HEK293 (cell line): ENCODE measurements at regions not wholly inside any gene's neighbourhood (a gene's known extent, or its start where the extent isn't known, plus 50 kb on each side); places are given as distances from the start of the nearest gene placed in this dataset.

Experiments
- ATF2 ChIP-seq: fragments of 450-650 bp; formaldehyde crosslinking; IDR thresholded peaks from 2 replicates; pipeline ENCODE4 v1.5.1; 2016; ENCODE audit warnings: missing biosample characterization, missing genetic modification characterization, low read depth
- CTCF ChIP-seq: fragments of 450-650 bp; formaldehyde crosslinking; IDR thresholded peaks from 2 replicates; pipeline ENCODE4 v1.5.1; 2016; ENCODE audit warnings: missing biosample characterization, missing genetic modification characterization
- KLF1 ChIP-seq: fragments of 450-650 bp; formaldehyde crosslinking; IDR thresholded peaks from 2 replicates; pipeline ENCODE4 v1.5.1; 2016; ENCODE audit warnings: missing biosample characterization, missing genetic modification characterization
- KLF16 ChIP-seq: fragments of 450-650 bp; formaldehyde crosslinking; IDR thresholded peaks from 2 replicates; pipeline ENCODE4 v1.5.1; 2017; ENCODE audit warnings: missing biosample characterization, missing genetic modification characterization
- MYNN ChIP-seq: fragments of 450-650 bp; formaldehyde crosslinking; IDR thresholded peaks from 2 replicates; pipeline ENCODE4 v1.5.1; 2016; ENCODE audit warnings: missing biosample characterization, missing genetic modification characterization, borderline replicate concordance
- OVOL3 ChIP-seq: fragments of 450-650 bp; formaldehyde crosslinking; IDR thresholded peaks from 2 replicates; pipeline ENCODE4 v1.5.1; 2016; ENCODE audit warnings: missing biosample characterization, missing genetic modification characterization
- ZBTB26 ChIP-seq: fragments of 450-650 bp; formaldehyde crosslinking; optimal IDR thresholded peaks from 2 replicates; pipeline ENCODE3; 2016; ENCODE audit warnings: missing biosample characterization, mild to moderate bottlenecking, missing genetic modification characterization
- ZFP41 ChIP-seq: fragments of 450-650 bp; formaldehyde crosslinking; IDR thresholded peaks from 2 replicates; pipeline ENCODE4 v1.5.1; 2016; ENCODE audit warnings: missing biosample characterization, missing genetic modification characterization, borderline replicate concordance
- ZNF138 ChIP-seq: fragments of 450-650 bp; formaldehyde crosslinking; IDR thresholded peaks from 2 replicates; pipeline ENCODE4 v1.5.1; 2016; ENCODE audit warnings: missing biosample characterization, missing genetic modification characterization, borderline replicate concordance
- ZNF174 ChIP-seq: fragments of 450-650 bp; formaldehyde crosslinking; IDR thresholded peaks from 2 replicates; pipeline ENCODE4 v1.5.0; 2017; ENCODE audit warnings: missing biosample characterization, mild to moderate bottlenecking, missing genetic modification characterization
- ZNF366 ChIP-seq: fragments of 450-650 bp; formaldehyde crosslinking; conservative IDR thresholded peaks from 2 replicates; pipeline ENCODE4 v1.5.1; 2016; ENCODE audit warnings: missing biosample characterization, missing genetic modification characterization
- ZNF514 ChIP-seq: fragments of 450-650 bp; formaldehyde crosslinking; IDR thresholded peaks from 2 replicates; pipeline ENCODE4 v1.5.1; 2016; ENCODE audit warnings: missing biosample characterization, missing genetic modification characterization
- ZNF600 ChIP-seq: fragments of 450-650 bp; formaldehyde crosslinking; IDR thresholded peaks from 2 replicates; pipeline ENCODE4 v1.5.1; 2016; ENCODE audit warnings: missing biosample characterization, missing genetic modification characterization

GRCh38 chr5:34582371-34582770 is 73.8 kb upstream of the RAI14 start:
- no peak for TF ChIP-seq CTCF (tag by site-specific recombination)
- TF ChIP-seq KLF1 (tag by site-specific recombination) = no peak
- TF ChIP-seq ZNF366 (tag by site-specific recombination) = no peak
- no peak for TF ChIP-seq ZNF514 (tag by site-specific recombination)
- no peak for TF ChIP-seq ZNF138 (tag by site-specific recombination)
- no peak for TF ChIP-seq ZFP41 (tag by site-specific recombination)
- TF ChIP-seq OVOL3 (tag by site-specific recombination) = no peak
- TF ChIP-seq ATF2 (tag by site-specific recombination) = no peak
- TF ChIP-seq MYNN (tag by site-specific recombination) = no peak
- TF ChIP-seq ZNF174 (tag by site-specific recombination) = no peak
- no peak for TF ChIP-seq KLF16
- no peak for TF ChIP-seq ZNF600 (tag by site-specific recombination)
- TF ChIP-seq ZBTB26 (tag by site-specific recombination) = no peak
